ENCODE measurements at regions not wholly inside any gene's neighbourhood (a gene's known extent, or its start where the extent isn't known, plus 50 kb on each side); places are given as distances from the start of the nearest gene placed in this dataset.
A peak's percentile ranks its signal among the peaks of the same experiment; 100 is the strongest.

DNA sequence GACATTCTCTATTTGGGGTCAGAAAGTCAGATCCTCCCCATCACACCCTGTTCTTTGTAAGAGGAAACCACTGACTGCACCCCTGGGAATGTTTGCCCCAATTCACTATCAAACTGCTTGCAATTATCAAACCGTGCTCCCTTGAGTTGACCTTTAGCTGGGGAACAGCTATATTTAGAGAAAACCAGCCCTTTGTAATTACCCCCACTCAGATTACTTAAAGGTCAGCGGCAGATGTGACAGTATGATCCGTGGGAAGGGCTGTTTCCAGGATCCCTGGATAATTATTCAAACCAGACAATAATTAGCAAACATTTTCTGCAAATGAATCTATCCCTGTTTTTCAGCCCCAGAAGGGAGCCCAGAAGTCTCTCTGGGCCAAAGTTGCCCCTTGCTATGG, 242.7 kb downstream of the RRAGC start:
- no TSS peak for BruUV-seq (replicated peaks)
- Mint-ChIP-seq H3K27me3 (ENCODE audit: insufficient read depth, unreplicated experiment) (no peaks in the 10 kb centered on the region), H3K36me3 (ENCODE audit: insufficient read depth, unreplicated experiment) (no peaks in the 10 kb centered on the region), H3K4me1 (ENCODE audit: insufficient read depth, unreplicated experiment) (no peaks in the 10 kb centered on the region), H3K27ac (ENCODE audit: low read depth, unreplicated experiment) (no peak overlapping the region), H3K9me3 (ENCODE audit: unreplicated experiment) (no peaks in the 10 kb centered on the region), H3K4me3 (ENCODE audit: unreplicated experiment) (no peak overlapping the region)
- TF ChIP-seq, protein P1, sequence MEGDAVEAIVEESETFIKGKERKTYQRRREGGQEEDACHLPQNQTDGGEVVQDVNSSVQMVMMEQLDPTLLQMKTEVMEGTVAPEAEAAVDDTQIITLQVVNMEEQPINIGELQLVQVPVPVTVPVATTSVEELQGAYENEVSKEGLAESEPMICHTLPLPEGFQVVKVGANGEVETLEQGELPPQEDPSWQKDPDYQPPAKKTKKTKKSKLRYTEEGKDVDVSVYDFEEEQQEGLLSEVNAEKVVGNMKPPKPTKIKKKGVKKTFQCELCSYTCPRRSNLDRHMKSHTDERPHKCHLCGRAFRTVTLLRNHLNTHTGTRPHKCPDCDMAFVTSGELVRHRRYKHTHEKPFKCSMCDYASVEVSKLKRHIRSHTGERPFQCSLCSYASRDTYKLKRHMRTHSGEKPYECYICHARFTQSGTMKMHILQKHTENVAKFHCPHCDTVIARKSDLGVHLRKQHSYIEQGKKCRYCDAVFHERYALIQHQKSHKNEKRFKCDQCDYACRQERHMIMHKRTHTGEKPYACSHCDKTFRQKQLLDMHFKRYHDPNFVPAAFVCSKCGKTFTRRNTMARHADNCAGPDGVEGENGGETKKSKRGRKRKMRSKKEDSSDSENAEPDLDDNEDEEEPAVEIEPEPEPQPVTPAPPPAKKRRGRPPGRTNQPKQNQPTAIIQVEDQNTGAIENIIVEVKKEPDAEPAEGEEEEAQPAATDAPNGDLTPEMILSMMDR (IDR thresholded peaks at IDR 0.05; ENCODE audit: unreplicated experiment) = no peak
- intact Hi-C loops (cut with micrococcal nuclease) = no loop called here
- no peak for DNase-seq (ENCODE audit: unreplicated experiment)
- ChIA-PET CTCF (interaction anchor here (0.6 kb wide), 1 partner anchor 481 kb away, joined by 3 read pairs; no protein-coding TSS in a partner anchor), POLR2A (no interaction called here)

DNA sequence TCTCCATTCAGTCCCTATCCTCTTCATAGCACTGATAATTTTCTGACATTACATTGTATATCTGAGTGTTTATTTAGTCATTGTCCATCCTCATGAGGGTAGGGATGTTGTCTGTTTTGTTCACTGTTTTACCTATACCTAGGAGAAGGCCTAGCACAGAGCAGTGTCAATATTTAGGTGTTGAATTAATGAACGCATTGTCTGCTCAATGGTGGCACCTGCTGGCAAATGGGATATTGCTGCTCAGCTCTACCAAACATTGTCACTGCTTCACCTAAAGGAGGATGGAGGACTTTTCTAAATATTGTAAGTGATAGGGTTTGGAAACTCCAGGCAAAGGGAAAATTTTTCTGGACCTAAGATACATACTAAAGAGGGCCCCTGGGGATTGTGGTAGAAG, 243.9 kb downstream of the RRAGC start:
- H3K4me3 Mint-ChIP-seq (ENCODE audit: unreplicated experiment) = no peak overlapping the region
- no peaks in the 10 kb centered on the region for H3K9me3 Mint-ChIP-seq (ENCODE audit: unreplicated experiment)
- no peaks in the 10 kb centered on the region for H3K4me1 Mint-ChIP-seq (ENCODE audit: insufficient read depth, unreplicated experiment)
- no peaks in the 10 kb centered on the region for H3K27me3 Mint-ChIP-seq (ENCODE audit: insufficient read depth, unreplicated experiment)
- CTCF ChIA-PET = interaction anchor here (0.6 kb wide), 2 partner anchors 36 to 270 kb away, joined by 3 read pairs; no protein-coding TSS in a partner anchor
- no peaks in the 10 kb centered on the region for H3K36me3 Mint-ChIP-seq (ENCODE audit: insufficient read depth, unreplicated experiment)
- peak; percentile 19 for DNase-seq (ENCODE audit: unreplicated experiment)
- no TSS peak for BruUV-seq (replicated peaks)
- TF ChIP-seq, protein P1 (IDR thresholded peaks at IDR 0.05; ENCODE audit: unreplicated experiment) = peak; percentile 10
- intact Hi-C loops (cut with micrococcal nuclease) = no loop called here
- no peak overlapping the region for H3K27ac Mint-ChIP-seq (ENCODE audit: low read depth, unreplicated experiment)
- POLR2A ChIA-PET = no interaction called here

DNA sequence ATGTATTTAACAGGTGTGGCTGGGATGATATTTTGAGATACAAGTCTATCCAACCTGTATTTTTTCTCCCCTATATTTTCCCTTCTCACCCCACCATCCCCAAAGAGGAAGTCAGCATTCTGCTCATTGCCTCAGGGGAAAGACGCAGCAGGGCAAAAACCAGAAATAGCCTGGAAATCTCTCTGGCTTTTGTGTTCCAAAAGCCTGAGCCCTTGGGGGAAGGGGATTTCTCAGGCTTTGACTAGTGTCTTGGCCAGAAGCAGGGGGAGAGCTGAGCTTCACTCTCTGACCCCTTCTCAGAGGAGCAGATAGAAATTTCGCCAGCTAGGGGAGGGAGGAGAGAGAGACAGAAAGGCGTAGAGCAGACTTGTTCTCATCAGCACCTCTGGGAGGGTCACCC, 244.7 kb downstream of the RRAGC start:
- Mint-ChIP-seq H3K9me3 (ENCODE audit: unreplicated experiment) (no peaks in the 10 kb centered on the region), H3K27ac (ENCODE audit: low read depth, unreplicated experiment) (no peak overlapping the region), H3K27me3 (ENCODE audit: insufficient read depth, unreplicated experiment) (no peaks in the 10 kb centered on the region), H3K4me3 (ENCODE audit: unreplicated experiment) (no peak overlapping the region), H3K36me3 (ENCODE audit: insufficient read depth, unreplicated experiment) (no peaks in the 10 kb centered on the region), H3K4me1 (ENCODE audit: insufficient read depth, unreplicated experiment) (no peaks in the 10 kb centered on the region)
- ChIA-PET CTCF (no interaction called here), POLR2A (no interaction called here)
- no TSS peak for BruUV-seq (replicated peaks)
- intact Hi-C loops (cut with micrococcal nuclease) = no loop called here
- TF ChIP-seq, protein P1 (IDR thresholded peaks at IDR 0.05; ENCODE audit: unreplicated experiment) = no peak
- no peak for DNase-seq (ENCODE audit: unreplicated experiment)

DNA sequence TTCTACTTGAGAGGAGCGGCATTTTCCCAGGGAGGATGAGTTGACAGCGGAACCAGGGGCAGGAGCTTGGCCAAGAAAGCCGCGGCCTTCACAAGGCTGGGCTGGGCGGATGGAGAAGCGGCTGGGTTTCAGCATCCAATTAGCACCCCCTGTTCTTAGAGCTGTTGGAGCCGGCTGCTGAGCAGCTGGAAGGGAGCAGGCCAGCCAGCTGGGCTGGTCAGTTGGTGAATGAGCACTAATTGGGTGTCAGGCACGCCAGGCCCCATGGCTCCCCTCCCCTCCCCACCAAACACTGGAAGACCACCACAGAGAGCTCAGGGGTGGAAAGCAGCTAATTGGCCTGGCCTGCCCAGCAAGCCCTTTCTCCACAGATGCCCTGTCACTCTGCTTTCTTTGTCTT, 245.6 kb downstream of the RRAGC start:
- Mint-ChIP-seq H3K4me1 (ENCODE audit: insufficient read depth, unreplicated experiment) (no peaks in the 10 kb centered on the region), H3K27ac (ENCODE audit: low read depth, unreplicated experiment) (no peak overlapping the region), H3K36me3 (ENCODE audit: insufficient read depth, unreplicated experiment) (no peaks in the 10 kb centered on the region), H3K4me3 (ENCODE audit: unreplicated experiment) (no peak overlapping the region), H3K27me3 (ENCODE audit: insufficient read depth, unreplicated experiment) (no peaks in the 10 kb centered on the region), H3K9me3 (ENCODE audit: unreplicated experiment) (no peaks in the 10 kb centered on the region)
- CTCF ChIA-PET = no interaction called here
- BruUV-seq (replicated peaks) = no TSS peak
- POLR2A ChIA-PET = interaction anchor here (0.6 kb wide), 1 partner anchor 10 kb away, joined by 3 read pairs; no protein-coding TSS in a partner anchor
- no peak for DNase-seq (ENCODE audit: unreplicated experiment)
- TF ChIP-seq, protein P1 (IDR thresholded peaks at IDR 0.05; ENCODE audit: unreplicated experiment) = no peak
- intact Hi-C loops (cut with micrococcal nuclease) = no loop called here
